ENCODE measurements at regions not wholly inside any gene's neighbourhood (a gene's known extent, or its start where the extent isn't known, plus 50 kb on each side); places are given as distances from the start of the nearest gene placed in this dataset.

GRCh38 chr6:84403545-84403944, 176.1 kb upstream of the CEP162 start (continued):
- no peak for TF ChIP-seq ZNF462 (CRISPR knock-in tag; IDR thresholded peaks at IDR 0.05)

GRCh38 chr6:84399003-84399402, 171.6 kb upstream of the CEP162 start:
- Histone ChIP-seq H3K36me3 (ENCODE audit: insufficient read depth) (no peaks in the 10 kb centered on the region), H3F3A (replicated peaks; ENCODE audit: low read depth) (no peaks in the 10 kb centered on the region), H3K27ac (ENCODE audit: low read depth) (no peak overlapping the region), H3K79me2 (replicated peaks; ENCODE audit: insufficient read depth) (no peaks in the 10 kb centered on the region), H3K9me2 (ENCODE audit: insufficient read depth) (no peaks in the 10 kb centered on the region), H3K4me2 (no peak overlapping the region), H3K4me3 (no peak overlapping the region), H2AFZ (no peak overlapping the region), H3K4me1 (ENCODE audit: insufficient read depth) (no peaks in the 10 kb centered on the region), H4K20me1 (replicated peaks; ENCODE audit: insufficient read depth) (no peaks in the 10 kb centered on the region), H3K27me3 (ENCODE audit: insufficient read depth) (no peaks in the 10 kb centered on the region)
- DNase-seq (ENCODE audit: low spot score) (no peak), ATAC-seq (no peak)
- no peaks in the 10 kb centered on the region for H3K9me3 Mint-ChIP-seq
- H3K4me1 Mint-ChIP-seq: no peaks in the 10 kb centered on the region
- H3K27ac Mint-ChIP-seq: no peak overlapping the region
- H3K36me3 Mint-ChIP-seq (ENCODE audit: low read depth): no peaks in the 10 kb centered on the region
- H3K4me3 Mint-ChIP-seq: no peak overlapping the region
- H3K27me3 Mint-ChIP-seq (ENCODE audit: insufficient read depth, low read depth, poor library complexity): no peaks in the 10 kb centered on the region
- no peak for TF ChIP-seq EZH2 (IDR thresholded peaks at IDR 0.05; ENCODE audit: low read depth, unreplicated experiment)
- TF ChIP-seq EZH2phosphoT487 (IDR thresholded peaks at IDR 0.05; ENCODE audit: unreplicated experiment): no peak
- TF ChIP-seq NANOG (IDR thresholded peaks at IDR 0.05; ENCODE audit: borderline replicate concordance): no peak
- no peak for TF ChIP-seq REST (IDR thresholded peaks at IDR 0.05; ENCODE audit: unreplicated experiment)
- no peak for TF ChIP-seq ETS1 (IDR thresholded peaks at IDR 0.05)
